ENCODE measurements at regions not wholly inside any gene's neighbourhood (a gene's known extent, or its start where the extent isn't known, plus 50 kb on each side); places are given as distances from the start of the nearest gene placed in this dataset.
"Not testable (repeated sequence)": the region's sequence is repeated elsewhere in the genome, so short reads cannot be mapped to it uniquely, and the experiment has no call there.

- no peak for TF ChIP-seq CTCF (IDR thresholded peaks at IDR 0.05; ENCODE audit: control insufficient read depth, insufficient read depth, low read depth, low read length, missing control alignments)
- no peak overlapping the region for H3K4me3 ChIP-seq (ENCODE audit: control insufficient read depth, low read depth, low read length)
- DNase-seq (ENCODE audit: low read depth) = no peak
These were observed 266.2 kb upstream of the SEMA3C start for GRCh38 chr7:81185072-81185471.

- TF ChIP-seq CTCF (IDR thresholded peaks at IDR 0.05; ENCODE audit: control insufficient read depth, insufficient read depth, low read depth, low read length, missing control alignments) = no peak
- DNase-seq (ENCODE audit: low read depth) = no peak
- no peak overlapping the region for H3K4me3 ChIP-seq (ENCODE audit: control insufficient read depth, low read depth, low read length)
These were observed 264.5 kb upstream of the SEMA3C start for GRCh38 chr7:81183326-81183725.

GRCh38 chr7:81182056-81182455 lies 263.2 kb upstream of the SEMA3C start:
- DNase-seq (ENCODE audit: low read depth) = not testable (repeated sequence)

GRCh38 chr7:81181066-81181465 lies 262.2 kb upstream of the SEMA3C start:
- H3K4me3 ChIP-seq (ENCODE audit: control insufficient read depth, low read depth, low read length) = no peak overlapping the region
- TF ChIP-seq CTCF (IDR thresholded peaks at IDR 0.05; ENCODE audit: control insufficient read depth, insufficient read depth, low read depth, low read length, missing control alignments) = no peak
- DNase-seq (ENCODE audit: low read depth) = no peak

More at GRCh38 chr7:81182056-81182455, 263.2 kb upstream of the SEMA3C start:
- H3K4me3 ChIP-seq (ENCODE audit: control insufficient read depth, low read depth, low read length) = not testable (repeated sequence)

- TF ChIP-seq CTCF (IDR thresholded peaks at IDR 0.05; ENCODE audit: control insufficient read depth, insufficient read depth, low read depth, low read length, missing control alignments) = no peak
- no peak for DNase-seq (ENCODE audit: low read depth)
- no peak overlapping the region for H3K4me3 ChIP-seq (ENCODE audit: control insufficient read depth, low read depth, low read length)
These were observed 261.7 kb upstream of the SEMA3C start for GRCh38 chr7:81180573-81180972.

- no peak for DNase-seq (ENCODE audit: low read depth)
- TF ChIP-seq CTCF (IDR thresholded peaks at IDR 0.05; ENCODE audit: control insufficient read depth, insufficient read depth, low read depth, low read length, missing control alignments) = no peak
These were observed 256.6 kb upstream of the SEMA3C start for GRCh38 chr7:81175275-81175940.

GRCh38 chr7:81173766-81174281 lies 255.0 kb upstream of the SEMA3C start:
- H3K4me3 ChIP-seq (ENCODE audit: control insufficient read depth, low read depth, low read length) = no peak overlapping the region
- DNase-seq (ENCODE audit: low read depth) = peak; percentile 48
- no peak for TF ChIP-seq CTCF (IDR thresholded peaks at IDR 0.05; ENCODE audit: control insufficient read depth, insufficient read depth, low read depth, low read length, missing control alignments)

More at GRCh38 chr7:81175275-81175940, 256.6 kb upstream of the SEMA3C start:
- no peak overlapping the region for H3K4me3 ChIP-seq (ENCODE audit: control insufficient read depth, low read depth, low read length)
